HG02938 (cell line): ENCODE measurements at regions not wholly inside any gene's neighbourhood (a gene's known extent, or its start where the extent isn't known, plus 50 kb on each side); places are given as distances from the start of the nearest gene placed in this dataset.
"Not testable (repeated sequence)": the region's sequence is repeated elsewhere in the genome, so short reads cannot be mapped to it uniquely, and the experiment has no call there.

Experiments
- ATAC-seq: cut with Tn5 transposase; IDR thresholded peaks from one replicate; pipeline ENCODE4 v1.9.1; 2021; ENCODE audit warnings: mild to moderate bottlenecking, moderate library complexity; ENCODE audit not compliant: unreplicated experiment

DNA sequence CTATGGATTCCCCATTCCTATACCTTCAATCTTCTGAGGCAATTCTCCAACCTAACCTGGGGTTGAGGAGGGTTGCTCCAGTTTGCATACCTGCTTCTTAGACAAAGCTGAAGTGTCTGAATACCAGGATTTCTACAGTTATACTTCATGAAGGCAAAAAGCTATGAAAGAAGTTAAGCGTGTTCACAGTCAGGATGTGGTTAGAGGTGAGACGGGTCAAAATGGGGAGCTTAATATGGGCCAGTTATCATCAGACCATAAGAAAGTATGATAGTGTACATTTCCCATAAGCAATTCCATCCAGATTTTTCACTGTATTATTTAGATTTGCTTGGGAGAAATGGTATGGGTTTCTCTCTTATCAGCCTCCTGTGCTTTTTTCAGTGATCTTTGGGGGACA, 156.9 kb upstream of the FER start:
- no peak for ATAC-seq

DNA sequence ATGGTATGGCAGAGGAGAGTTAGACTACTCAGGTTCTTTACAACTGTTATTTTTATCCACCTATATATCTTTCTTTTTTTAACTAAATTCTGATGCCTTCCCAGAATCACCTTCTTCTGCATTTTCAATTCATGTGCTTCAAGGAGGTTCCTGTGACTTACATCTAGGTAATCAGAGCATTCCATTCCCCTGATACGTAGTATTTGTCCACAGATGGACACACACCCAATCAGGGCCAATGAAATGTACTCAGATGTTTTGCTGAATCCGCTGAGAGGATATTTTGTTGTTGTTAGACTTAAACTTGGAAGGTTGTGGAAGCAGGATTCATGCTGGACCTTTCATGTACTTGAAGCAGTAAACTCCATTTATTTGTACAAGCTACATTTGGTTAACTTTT, 159.4 kb upstream of the FER start:
- no peak for ATAC-seq

DNA sequence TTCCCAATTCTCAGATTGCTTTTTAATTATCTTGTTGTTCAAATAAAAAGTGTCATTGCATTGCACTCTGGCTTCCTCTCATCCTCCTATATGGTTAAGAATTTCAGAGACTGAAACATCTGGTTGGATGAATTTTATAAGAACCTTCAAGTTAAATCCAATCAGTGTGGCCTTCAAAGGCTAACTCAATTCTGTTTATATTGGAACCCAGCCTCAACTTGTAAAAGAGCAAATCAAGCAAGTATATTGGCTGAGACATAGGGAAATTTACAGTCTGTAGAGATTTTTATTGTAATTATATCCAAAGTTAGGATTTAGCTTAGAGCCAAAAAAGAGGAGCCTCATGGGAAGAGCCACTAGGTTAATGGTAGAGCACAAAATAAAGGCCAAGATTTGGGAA, 159.9 kb upstream of the FER start:
- ATAC-seq, result no peak

DNA sequence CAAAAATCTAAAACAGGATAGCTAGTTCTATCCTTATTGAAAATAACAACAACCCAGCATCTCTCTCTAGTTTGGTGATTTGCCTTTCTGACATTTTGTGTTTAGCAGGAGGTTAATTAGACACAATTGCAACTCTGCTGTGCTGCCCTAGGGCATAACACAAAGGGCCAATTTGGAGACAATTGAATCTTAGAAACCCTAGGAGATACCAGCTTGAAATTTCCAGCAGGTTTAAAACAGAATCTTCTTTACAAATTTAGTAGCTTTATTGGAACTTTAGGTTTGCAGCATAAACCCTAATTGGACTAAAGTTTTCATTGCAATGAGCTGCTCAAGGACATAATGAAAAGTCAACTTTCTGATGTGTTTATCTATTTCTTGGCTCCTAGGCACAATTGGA, 166.7 kb upstream of the FER start:
- no peak for ATAC-seq

DNA sequence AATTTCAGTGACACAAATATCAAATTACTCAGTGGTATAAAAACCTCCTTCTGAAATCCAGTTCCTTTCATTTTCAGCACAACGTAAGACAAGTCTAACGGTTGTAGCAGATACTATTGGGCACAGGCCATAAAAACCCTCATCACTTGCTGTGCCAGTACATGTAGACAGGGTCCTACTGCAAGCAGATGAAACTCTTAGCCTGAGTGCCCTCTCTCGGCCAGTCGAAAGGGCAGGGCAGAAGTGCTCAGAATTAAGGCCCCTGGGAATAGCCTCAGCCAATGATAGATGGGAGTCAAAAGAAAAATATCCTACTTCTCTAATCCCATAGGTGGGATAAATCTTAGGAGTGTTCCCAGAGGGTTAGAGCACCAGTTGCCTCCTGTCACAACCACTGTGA, 168.5 kb upstream of the FER start:
- no peak for ATAC-seq

DNA sequence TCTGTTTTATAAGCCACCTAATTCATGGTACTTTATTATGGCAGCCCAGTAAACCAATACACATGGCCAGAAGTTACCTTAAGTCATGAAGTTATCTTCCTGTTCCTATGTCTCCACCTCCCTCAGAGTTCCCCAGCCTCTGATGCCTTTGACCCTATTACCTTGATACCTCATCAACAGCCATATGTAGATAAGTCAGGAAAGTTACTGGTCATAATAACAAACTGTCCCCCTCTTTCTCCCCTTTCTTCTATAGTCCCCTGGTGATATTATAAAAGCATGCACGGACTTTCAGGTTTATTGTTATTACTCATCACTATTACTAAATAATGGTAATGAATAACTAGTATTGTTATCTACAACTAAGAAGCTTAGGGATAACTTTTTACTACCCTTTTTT, 168.9 kb upstream of the FER start:
- no peak for ATAC-seq

- no peak for ATAC-seq
These were observed 180.3 kb upstream of the FER start for GRCh38 chr5:108567429-108567828.

DNA sequence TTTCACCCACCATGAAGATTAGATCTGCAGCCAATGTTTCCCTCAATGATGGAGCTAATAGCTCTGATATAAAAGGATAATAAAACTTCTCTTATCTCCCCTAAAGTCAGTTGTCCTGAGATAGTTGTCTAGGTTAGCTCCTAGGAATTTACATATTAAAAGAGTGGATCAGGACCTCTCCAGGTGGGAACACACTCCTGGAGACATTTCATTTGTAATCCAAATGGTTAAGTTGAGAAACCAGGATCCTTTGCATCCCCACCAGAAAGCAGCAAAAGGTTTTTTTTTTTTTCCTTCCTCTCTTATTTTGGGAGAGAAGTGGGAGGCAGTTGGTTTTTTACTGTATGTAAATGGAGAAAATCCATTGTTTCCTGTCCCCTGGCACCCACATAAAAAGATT, 182.5 kb upstream of the FBXL17 start:
- no peak for ATAC-seq

- no peak for ATAC-seq
These were observed 180.2 kb upstream of the FBXL17 start for GRCh38 chr5:108562205-108562454.

DNA sequence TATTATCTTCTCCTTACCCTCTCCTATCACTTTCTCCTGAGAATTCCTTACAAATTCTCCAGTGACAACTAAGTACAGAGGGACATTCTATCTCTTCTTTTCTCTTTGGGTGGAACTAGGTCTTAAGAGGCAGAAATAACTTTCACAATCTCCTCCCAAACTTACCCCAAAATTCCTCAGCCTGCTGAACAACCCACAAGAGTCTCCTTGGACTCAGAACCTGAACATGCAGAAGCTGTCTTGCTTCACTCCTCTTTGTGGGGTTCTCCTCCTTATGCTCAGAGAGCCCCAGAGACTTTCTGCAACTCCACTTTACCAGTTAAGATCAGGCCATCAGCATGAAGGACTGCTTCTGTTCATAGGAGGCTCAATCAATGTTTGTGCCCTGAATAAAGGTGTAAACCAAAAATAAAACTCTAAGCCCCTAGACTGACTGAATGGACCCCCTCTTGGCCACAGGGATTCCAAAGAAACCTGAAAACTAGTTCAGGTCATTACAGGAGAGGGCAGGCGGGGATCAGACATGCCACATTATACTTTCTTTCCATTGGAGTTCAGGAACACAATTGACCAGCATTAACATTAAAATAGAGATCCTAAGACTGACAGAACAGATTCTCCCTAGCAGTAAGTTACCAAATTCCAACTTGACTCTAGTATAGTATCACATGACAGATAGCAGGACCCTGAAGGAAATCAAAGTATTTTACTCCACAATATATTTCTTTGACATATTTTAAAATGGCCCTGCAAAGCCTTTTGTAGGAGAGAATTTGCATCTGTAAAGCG, 179.7 kb upstream of the FBXL17 start:
- ATAC-seq, result no peak

GRCh38 chr5:108560581-108560980, 178.7 kb upstream of the FBXL17 start:
- ATAC-seq, result no peak

DNA sequence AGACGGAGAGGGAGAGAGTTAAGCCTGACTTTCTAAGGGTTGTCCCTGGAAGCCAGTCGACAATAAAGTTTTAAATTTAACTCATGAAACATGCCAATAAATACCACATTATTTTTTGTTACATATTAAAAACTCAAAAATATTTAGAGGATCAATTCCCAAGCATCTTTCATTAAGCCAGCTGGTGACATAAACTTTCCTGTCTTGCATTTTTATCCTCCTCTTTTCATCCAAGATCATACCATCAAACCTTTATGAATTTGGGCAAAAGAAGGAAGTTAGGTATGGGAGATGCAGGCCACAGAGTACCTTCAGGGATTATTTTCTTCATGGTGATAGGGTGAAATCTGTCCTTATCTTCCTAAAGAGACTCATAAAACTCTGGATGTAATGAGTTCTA, 178.3 kb upstream of the FBXL17 start:
- no peak for ATAC-seq

GRCh38 chr5:108558840-108559239, 176.9 kb upstream of the FBXL17 start:
- not testable (repeated sequence) for ATAC-seq

- not testable (repeated sequence) for ATAC-seq
These were observed 176.2 kb upstream of the FBXL17 start for GRCh38 chr5:108558142-108558541.

- no peak for ATAC-seq
These were observed 175.8 kb upstream of the FBXL17 start for GRCh38 chr5:108557686-108558085.

GRCh38 chr5:108556441-108557145, 174.7 kb upstream of the FBXL17 start:
- no peak for ATAC-seq

- no peak for ATAC-seq
These were observed 167.0 kb upstream of the FBXL17 start for GRCh38 chr5:108548684-108549596.

GRCh38 chr5:108546939-108547338, 165.0 kb upstream of the FBXL17 start:
- no peak for ATAC-seq

DNA sequence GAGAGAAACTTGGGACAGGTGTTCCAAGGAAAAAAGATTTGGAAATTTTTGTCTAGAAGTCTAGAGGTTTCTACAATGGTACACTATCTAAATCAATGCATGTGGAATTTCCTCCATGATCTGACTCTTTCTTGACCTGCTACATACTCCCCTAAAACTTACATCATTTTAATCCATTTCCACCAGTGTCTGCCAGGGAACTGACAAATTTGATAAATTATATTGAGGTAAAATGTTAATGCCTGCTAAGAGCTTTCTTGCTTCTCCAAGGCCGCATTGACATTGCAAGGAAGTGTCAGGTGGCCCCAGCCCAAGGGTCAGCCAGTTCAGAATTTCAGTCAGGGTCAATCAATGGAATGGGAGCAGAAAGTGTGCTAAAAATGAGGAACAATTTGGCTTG, 163.4 kb upstream of the FBXL17 start:
- ATAC-seq, result no peak

- peak; percentile 57 for ATAC-seq
These were observed 161.6 kb upstream of the FBXL17 start for GRCh38 chr5:108543486-108543885.

DNA sequence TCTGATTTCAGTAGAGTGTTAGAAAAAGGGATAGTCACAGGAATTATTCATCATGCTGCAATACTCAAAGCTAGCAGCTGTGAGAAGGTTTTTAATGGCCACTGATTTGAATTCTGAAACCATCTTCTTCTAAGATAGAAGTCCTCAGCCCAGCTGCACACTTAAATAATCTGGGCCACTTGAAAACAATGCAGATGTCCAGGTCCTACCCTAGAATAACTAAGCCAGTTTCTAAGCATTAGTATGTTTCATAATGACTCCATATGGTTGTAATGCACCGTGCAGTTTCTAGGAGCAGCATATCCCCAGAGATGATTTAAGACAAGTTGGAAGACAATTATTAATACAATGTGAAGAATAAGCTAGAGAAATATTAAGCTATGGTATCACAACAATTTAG, 159.9 kb upstream of the FBXL17 start:
- ATAC-seq, result no peak

- ATAC-seq, result no peak
These were observed 154.4 kb upstream of the FBXL17 start for GRCh38 chr5:108536321-108536720.
